ENCODE measurements at regions not wholly inside any gene's neighbourhood (a gene's known extent, or its start where the extent isn't known, plus 50 kb on each side); places are given as distances from the start of the nearest gene placed in this dataset.
"Not testable (repeated sequence)": the region's sequence is repeated elsewhere in the genome, so short reads cannot be mapped to it uniquely, and the experiment has no call there.

DNA sequence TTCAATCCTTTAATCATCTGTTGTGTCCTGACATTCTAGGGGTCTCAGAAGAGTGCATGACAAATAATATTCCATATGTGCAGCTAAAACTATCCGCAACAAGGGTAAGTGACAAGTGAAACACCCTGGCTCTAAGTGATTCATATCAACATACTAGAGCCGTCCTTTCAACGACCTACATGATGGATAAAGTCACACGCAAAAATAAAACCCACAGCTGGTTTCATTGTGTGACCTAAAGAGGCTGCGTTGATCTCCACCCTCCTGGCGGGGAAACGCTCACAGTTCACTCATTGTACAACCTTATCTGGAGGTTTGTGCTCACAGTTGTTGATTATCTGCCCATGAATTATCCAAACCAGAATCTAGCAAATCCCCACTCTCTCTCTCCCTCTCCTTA is 365.3 kb upstream of the PKN2 start:
- Mint-ChIP-seq H3K4me1 (ENCODE audit: low read depth) (no peaks in the 10 kb centered on the region), H3K27ac (no peak overlapping the region), H3K36me3 (ENCODE audit: low read depth) (no peaks in the 10 kb centered on the region), H3K27me3 (no peaks in the 10 kb centered on the region), H3K9me3 (no peaks in the 10 kb centered on the region), H3K4me3 (no peak overlapping the region)
- intact Hi-C loops (cut with micrococcal nuclease): no loop called here

GRCh38 chr1:88320291-88320690 is 363.8 kb upstream of the PKN2 start:
- intact Hi-C loops (cut with micrococcal nuclease): no loop called here
- Mint-ChIP-seq H3K4me1 (ENCODE audit: low read depth) (no peaks in the 10 kb centered on the region), H3K27ac (no peak overlapping the region), H3K9me3 (no peaks in the 10 kb centered on the region), H3K27me3 (no peaks in the 10 kb centered on the region), H3K4me3 (no peak overlapping the region), H3K36me3 (ENCODE audit: low read depth) (no peaks in the 10 kb centered on the region)

- Mint-ChIP-seq H3K36me3 (ENCODE audit: low read depth) (no peaks in the 10 kb centered on the region), H3K27ac (no peak overlapping the region), H3K27me3 (no peaks in the 10 kb centered on the region), H3K9me3 (no peaks in the 10 kb centered on the region), H3K4me1 (ENCODE audit: low read depth) (no peaks in the 10 kb centered on the region), H3K4me3 (no peak overlapping the region)
- intact Hi-C loops (cut with micrococcal nuclease): no loop called here
These were observed 362.4 kb upstream of the PKN2 start for GRCh38 chr1:88321706-88322105.

- no peak overlapping the region for H3K4me3 Mint-ChIP-seq
- intact Hi-C loops (cut with micrococcal nuclease): no loop called here
These were observed 359.2 kb upstream of the PKN2 start for GRCh38 chr1:88324899-88325298.

DNA sequence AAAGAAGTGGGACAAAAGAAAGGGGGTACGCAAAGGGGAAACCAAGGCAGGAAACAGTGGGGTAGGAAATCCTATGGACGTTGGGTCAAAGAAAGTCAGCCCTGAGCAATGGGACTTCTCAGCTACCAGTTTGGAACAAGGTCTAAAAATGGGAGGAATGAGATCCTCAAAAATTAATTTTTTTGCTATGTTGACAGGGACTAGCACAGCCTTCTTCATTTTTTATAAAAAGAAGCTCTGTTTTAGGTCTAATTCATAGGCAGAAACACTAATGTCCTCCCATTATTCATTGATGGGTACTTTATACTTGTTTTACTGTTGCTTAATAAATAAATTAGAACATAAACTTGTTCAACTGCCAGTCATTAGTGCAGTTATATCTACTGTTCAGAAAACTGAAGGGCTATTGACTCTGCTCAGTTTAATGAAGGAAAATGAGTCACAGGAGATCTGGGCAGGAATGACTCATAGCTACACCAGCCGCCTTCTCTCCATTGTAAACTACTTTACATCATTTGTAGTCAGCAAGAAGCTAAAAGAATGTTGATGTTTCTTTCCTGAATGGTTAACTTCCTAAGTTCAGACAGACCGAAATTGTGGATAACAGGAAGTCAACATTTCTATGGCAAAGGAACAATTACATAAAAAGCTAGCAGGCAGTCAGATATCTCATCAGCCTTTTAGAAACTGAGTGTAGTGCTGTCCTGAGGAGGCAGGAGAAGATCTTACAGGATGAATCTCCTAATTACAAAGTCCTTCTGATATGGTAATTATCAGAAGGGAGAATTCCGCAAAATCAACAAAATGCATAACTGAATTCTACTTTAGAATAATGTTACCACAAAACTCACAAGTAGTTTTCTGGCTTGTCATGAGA is 356.4 kb upstream of the PKN2 start:
- no peaks in the 10 kb centered on the region for H3K27me3 Mint-ChIP-seq
- no peaks in the 10 kb centered on the region for H3K36me3 Mint-ChIP-seq (ENCODE audit: low read depth)
- H3K4me3 Mint-ChIP-seq: no peak overlapping the region
- H3K9me3 Mint-ChIP-seq: no peaks in the 10 kb centered on the region
- intact Hi-C loops (cut with micrococcal nuclease): no loop called here
- no peak overlapping the region for H3K27ac Mint-ChIP-seq
- H3K4me1 Mint-ChIP-seq (ENCODE audit: low read depth): no peaks in the 10 kb centered on the region

More at GRCh38 chr1:88324899-88325298, 359.2 kb upstream of the PKN2 start:
- Mint-ChIP-seq H3K36me3 (ENCODE audit: low read depth) (no peaks in the 10 kb centered on the region), H3K4me1 (ENCODE audit: low read depth) (no peaks in the 10 kb centered on the region), H3K27ac (no peak overlapping the region), H3K9me3 (no peaks in the 10 kb centered on the region), H3K27me3 (no peaks in the 10 kb centered on the region)

DNA sequence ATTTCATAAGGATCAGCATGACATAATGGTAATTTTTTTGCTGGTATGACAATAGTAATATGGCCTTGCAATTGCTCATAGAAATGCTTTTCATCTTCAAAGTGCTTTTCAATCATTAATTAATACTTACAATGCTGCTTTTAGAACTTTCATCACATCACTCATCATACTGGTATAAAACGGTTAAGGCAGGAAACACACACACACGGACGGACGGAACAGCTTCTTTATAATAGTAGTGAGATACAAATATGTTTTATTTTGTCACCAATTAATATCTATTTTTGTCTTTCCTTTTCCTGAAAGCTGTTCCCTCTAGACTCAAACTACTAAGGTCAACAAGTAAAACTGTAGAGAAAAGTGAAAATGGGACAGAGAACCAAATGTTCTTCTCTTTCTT is 353.9 kb upstream of the PKN2 start:
- no peak overlapping the region for H3K27ac Mint-ChIP-seq
- no peaks in the 10 kb centered on the region for H3K4me1 Mint-ChIP-seq (ENCODE audit: low read depth)
- H3K4me3 Mint-ChIP-seq: no peak overlapping the region
- H3K9me3 Mint-ChIP-seq: no peaks in the 10 kb centered on the region
- H3K36me3 Mint-ChIP-seq (ENCODE audit: low read depth): no peaks in the 10 kb centered on the region
- intact Hi-C loops (cut with micrococcal nuclease): no loop called here
- no peaks in the 10 kb centered on the region for H3K27me3 Mint-ChIP-seq

- H3K27me3 Mint-ChIP-seq: no peaks in the 10 kb centered on the region
- no peaks in the 10 kb centered on the region for H3K36me3 Mint-ChIP-seq (ENCODE audit: low read depth)
- no peak overlapping the region for H3K27ac Mint-ChIP-seq
- intact Hi-C loops (cut with micrococcal nuclease): no loop called here
- H3K4me1 Mint-ChIP-seq (ENCODE audit: low read depth): no peaks in the 10 kb centered on the region
- no peaks in the 10 kb centered on the region for H3K9me3 Mint-ChIP-seq
- no peak overlapping the region for H3K4me3 Mint-ChIP-seq
These were observed 350.9 kb upstream of the PKN2 start for GRCh38 chr1:88333086-88333695.

DNA sequence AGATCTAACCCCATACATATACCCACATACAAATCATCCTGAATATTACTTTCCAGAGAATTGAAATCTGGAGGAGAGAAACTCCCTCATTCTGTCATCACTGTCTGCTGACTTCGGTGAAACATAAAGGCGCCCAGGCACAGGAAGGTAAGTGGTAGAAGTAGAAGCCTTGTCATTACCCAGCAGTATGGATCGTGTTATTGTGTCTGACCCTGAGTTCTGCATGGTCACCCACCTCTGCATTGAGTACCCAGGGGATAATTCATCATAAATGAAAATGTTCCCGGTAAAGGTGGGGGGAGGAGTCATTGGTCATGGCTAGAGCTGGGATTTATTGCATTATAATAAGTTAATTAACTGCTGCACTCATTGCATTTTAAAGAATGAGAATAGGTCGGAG is 342.6 kb upstream of the PKN2 start:
- H3K27ac Mint-ChIP-seq: no peak overlapping the region
- no peaks in the 10 kb centered on the region for H3K4me1 Mint-ChIP-seq (ENCODE audit: low read depth)
- no peak overlapping the region for H3K4me3 Mint-ChIP-seq
- H3K9me3 Mint-ChIP-seq: peaks cover 8% of the 10 kb centered on the region
- H3K36me3 Mint-ChIP-seq (ENCODE audit: low read depth): no peaks in the 10 kb centered on the region
- intact Hi-C loops (cut with micrococcal nuclease): no loop called here
- no peaks in the 10 kb centered on the region for H3K27me3 Mint-ChIP-seq

DNA sequence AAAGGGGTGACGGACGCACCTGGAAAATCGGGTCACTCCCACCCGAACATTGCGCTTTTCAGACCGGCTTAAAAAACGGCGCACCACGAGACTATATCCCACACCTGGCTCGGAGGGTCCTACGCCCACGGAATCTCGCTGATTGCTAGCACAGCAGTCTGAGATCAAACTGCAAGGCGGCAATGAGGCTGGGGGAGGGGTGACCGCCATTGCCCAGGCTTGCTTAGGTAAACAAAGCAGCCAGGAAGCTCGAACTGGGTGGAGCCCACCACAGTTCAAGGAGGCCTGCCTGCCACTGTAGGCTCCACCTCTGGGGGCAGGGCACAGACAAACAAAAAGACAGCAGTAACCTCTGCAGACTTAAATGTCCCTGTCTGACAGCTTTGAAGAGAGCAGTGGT is 342.0 kb upstream of the PKN2 start:
- intact Hi-C loops (cut with micrococcal nuclease); H3K4me3 Mint-ChIP-seq; H3K27me3 Mint-ChIP-seq; H3K9me3 Mint-ChIP-seq; H3K27ac Mint-ChIP-seq; H3K36me3 Mint-ChIP-seq (ENCODE audit: low read depth); H3K4me1 Mint-ChIP-seq (ENCODE audit: low read depth): not testable (repeated sequence)

GRCh38 chr1:88350648-88351047 is 333.4 kb upstream of the PKN2 start:
- intact Hi-C loops (cut with micrococcal nuclease): no loop called here
- H3K36me3 Mint-ChIP-seq (ENCODE audit: low read depth): no peaks in the 10 kb centered on the region
- no peaks in the 10 kb centered on the region for H3K4me1 Mint-ChIP-seq (ENCODE audit: low read depth)
- no peak overlapping the region for H3K4me3 Mint-ChIP-seq
- H3K27me3 Mint-ChIP-seq: no peaks in the 10 kb centered on the region
- no peaks in the 10 kb centered on the region for H3K9me3 Mint-ChIP-seq
- H3K27ac Mint-ChIP-seq: no peak overlapping the region

DNA sequence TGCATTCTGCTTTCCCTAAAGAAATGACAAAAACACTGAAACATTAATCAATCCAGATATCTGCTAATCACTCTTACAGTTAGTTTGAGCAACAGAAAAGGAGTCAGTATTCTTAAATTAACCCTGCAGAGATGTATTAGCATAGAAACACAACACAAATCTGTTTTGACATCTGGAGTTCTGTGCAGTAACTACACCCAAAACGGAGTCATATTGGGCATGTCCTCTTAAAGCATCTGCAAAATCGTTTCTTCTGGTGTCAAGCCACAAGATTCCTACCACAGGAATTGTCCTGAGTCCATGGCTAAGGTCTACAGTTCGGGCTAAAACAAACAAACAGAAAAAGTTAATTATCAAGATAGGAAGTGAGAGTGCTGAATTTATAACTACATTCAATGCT is 332.1 kb upstream of the PKN2 start:
- H3K9me3 Mint-ChIP-seq: no peaks in the 10 kb centered on the region
- no peak overlapping the region for H3K4me3 Mint-ChIP-seq
- H3K27ac Mint-ChIP-seq: no peak overlapping the region
- H3K36me3 Mint-ChIP-seq (ENCODE audit: low read depth): no peaks in the 10 kb centered on the region
- no peaks in the 10 kb centered on the region for H3K27me3 Mint-ChIP-seq
- no peaks in the 10 kb centered on the region for H3K4me1 Mint-ChIP-seq (ENCODE audit: low read depth)
- intact Hi-C loops (cut with micrococcal nuclease): no loop called here

DNA sequence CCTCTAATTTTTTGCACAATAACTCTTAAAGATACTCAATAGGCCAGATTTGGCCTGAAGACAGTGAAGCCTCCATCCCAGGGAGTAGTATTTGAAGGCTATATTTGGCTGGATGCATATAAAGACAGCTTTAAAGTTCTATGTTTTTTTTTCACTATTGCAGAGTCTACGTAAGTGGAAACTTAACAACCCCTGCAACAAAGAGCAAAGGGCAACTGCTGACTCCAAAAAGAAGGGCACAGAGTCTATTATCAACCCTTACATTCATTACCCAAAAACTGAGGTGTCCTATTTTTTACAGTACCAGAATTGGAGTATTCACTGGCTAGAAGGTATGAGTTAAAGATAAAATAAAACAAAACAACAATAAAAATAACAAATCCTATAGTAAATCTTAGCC is 329.8 kb upstream of the PKN2 start:
- H3K4me1 Mint-ChIP-seq (ENCODE audit: low read depth): no peaks in the 10 kb centered on the region
- H3K36me3 Mint-ChIP-seq (ENCODE audit: low read depth): no peaks in the 10 kb centered on the region
- intact Hi-C loops (cut with micrococcal nuclease): no loop called here
- no peaks in the 10 kb centered on the region for H3K9me3 Mint-ChIP-seq
- no peaks in the 10 kb centered on the region for H3K27me3 Mint-ChIP-seq
- H3K4me3 Mint-ChIP-seq: no peak overlapping the region
- H3K27ac Mint-ChIP-seq: no peak overlapping the region

DNA sequence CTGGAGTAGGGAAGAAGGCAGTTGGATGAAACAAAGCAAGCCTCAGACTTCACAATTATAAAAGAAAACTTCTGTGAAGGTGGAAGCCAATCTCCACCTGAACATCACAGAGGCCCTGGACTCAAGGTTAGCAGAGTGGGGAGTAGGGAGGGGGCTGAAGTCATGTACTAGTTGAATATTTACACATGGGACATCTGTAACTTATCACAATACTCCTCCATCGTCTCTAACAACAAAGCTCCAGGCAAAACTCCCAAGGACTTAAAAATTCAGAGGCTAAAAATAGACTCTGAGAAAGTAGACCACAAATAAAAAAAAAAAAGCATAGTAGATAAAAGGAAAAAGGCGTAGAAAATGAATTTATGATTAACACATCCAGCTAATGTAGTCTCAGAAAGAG is 326.3 kb upstream of the PKN2 start:
- intact Hi-C loops (cut with micrococcal nuclease): no loop called here
- no peak overlapping the region for H3K4me3 Mint-ChIP-seq
- no peaks in the 10 kb centered on the region for H3K27me3 Mint-ChIP-seq
- H3K36me3 Mint-ChIP-seq (ENCODE audit: low read depth): no peaks in the 10 kb centered on the region
- no peaks in the 10 kb centered on the region for H3K9me3 Mint-ChIP-seq
- H3K27ac Mint-ChIP-seq: no peak overlapping the region
- no peaks in the 10 kb centered on the region for H3K4me1 Mint-ChIP-seq (ENCODE audit: low read depth)

DNA sequence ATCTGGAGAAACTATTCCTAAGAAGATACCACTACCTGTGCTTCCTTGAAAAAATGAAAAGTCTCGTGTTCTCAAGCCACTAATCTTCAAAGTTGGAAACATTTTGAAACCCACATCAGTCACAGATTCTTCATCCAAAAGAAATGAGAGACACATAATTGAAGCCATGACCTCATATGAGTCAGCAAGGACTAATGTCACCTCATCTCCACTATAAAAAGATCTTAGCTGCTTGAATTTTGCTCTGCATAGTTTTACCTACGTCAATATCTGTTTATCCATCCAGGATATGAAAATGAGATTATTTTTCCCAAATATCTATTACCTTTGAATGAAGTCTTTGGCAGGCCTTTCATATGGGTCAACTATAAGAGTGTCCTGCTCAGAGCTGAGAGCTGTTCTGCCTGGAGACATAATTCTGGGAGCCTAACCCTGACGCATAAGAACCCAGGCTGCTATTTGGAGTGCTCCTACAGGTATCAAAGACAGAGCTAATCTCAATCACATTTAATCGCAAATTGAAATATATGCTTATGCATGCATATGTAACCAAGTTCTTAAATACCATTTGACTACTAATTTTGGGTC is 312.5 kb upstream of the PKN2 start:
- H3K9me3 Mint-ChIP-seq: no peaks in the 10 kb centered on the region
- H3K36me3 Mint-ChIP-seq (ENCODE audit: low read depth): no peaks in the 10 kb centered on the region
- H3K27me3 Mint-ChIP-seq: no peaks in the 10 kb centered on the region
- H3K27ac Mint-ChIP-seq: no peak overlapping the region
- intact Hi-C loops (cut with micrococcal nuclease): no loop called here
- no peak overlapping the region for H3K4me3 Mint-ChIP-seq
- H3K4me1 Mint-ChIP-seq (ENCODE audit: low read depth): no peaks in the 10 kb centered on the region

All from dendritic cell treated with granulocyte-macrophage colony-stimulating factor and Interleukin-4, amounts not matched to agents 40 ng/mL and 50 ng/mL, for 4 days (primary cell).